ENCODE measurements at regions not wholly inside any gene's neighbourhood (a gene's known extent, or its start where the extent isn't known, plus 50 kb on each side); places are given as distances from the start of the nearest gene placed in this dataset.

DNA sequence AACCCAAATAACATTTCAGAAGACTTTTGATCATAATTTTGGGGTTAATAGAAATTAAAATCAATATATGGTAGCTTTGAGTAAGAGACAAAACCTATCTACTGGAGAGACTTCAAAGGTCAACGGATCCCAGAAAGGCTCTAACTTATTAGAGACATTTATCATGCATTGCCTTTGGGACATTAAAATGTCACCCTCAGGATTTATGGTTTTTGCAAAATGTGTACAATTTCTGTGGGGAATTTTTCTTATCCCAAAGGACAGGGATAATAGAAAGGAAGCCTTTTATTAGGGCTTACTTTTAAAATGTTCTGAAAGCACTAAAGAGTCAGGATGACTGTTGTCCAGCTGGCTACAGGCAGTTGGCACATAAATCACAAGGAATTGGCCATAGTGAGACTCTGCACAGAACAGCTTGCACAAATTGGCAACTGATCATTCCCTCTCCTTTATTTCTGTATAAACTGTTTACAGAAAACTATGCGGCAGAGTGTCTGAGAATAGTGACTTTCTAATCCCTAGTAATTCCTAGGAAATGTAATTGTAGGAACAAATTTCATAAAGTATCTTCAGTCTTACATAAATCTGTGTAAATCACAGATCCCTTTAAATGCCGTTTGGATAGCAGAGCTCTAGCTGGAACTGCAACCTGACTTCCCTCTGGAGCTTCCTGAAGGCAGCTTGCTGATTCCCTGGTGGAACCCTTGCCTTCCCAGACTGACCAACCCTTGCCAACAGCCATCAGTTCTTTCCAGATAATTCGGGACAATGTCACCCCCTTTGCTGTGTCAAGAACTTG lies 201.1 kb upstream of the PREP start:
- no peaks in the 10 kb centered on the region for H3K36me3 ChIP-seq (ENCODE audit: insufficient read depth, low read length)
- no peak overlapping the region for H3K4me3 ChIP-seq (ENCODE audit: low read length)
- no peak overlapping the region for H3K27ac ChIP-seq (ENCODE audit: low read depth, low read length)
- no peaks in the 10 kb centered on the region for H3K27me3 ChIP-seq (ENCODE audit: insufficient read depth, low read length)
- H3K9ac ChIP-seq (ENCODE audit: low read depth, low read length): no peak overlapping the region
- H3K4me1 ChIP-seq (ENCODE audit: insufficient read depth, low read length): peaks cover 13% of the 10 kb centered on the region; the same call in 1 of the 2 replicates
- 84% methylated on average over 3 of the region's 4 CpGs for WGBS
- H3K9me3 ChIP-seq (ENCODE audit: insufficient read depth, low read depth, low read length): no peaks in the 10 kb centered on the region

DNA sequence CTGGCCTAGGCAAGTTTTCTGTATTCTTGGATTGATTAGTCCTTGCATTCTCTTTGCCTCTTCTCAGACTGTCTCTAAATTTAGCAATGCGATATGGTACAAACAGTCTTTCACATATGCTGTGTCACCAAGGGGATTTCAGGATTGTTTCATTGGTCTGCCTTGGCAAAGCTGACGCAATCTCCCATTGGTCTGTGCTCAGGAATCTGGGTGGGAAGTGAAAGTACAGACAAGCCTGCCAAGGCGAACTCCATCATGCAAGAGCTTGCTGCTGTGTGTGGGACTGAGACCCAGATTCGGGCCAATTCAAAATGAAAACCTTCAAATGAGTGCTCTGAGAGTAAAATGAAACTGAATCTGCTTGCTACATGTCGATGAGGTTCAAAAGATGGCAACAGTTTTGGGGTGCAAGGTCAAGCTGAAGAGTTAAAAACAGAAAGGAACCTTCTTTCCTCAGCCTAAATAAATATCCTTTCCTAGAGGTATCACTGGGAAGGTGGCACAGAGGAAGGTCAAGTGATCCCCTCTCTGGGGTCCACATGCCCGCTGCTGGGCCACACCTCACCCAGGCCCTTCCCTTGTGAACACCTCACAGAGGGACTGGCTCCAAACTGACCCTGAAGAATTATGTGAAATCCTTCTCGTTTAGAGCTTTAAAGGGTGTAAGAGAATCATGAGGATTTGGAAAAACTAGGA lies 198.8 kb upstream of the PREP start:
- Histone ChIP-seq H3K27me3 (ENCODE audit: insufficient read depth, low read length) (no peaks in the 10 kb centered on the region), H3K9ac (ENCODE audit: low read depth, low read length) (no peak overlapping the region), H3K9me3 (ENCODE audit: insufficient read depth, low read depth, low read length) (no peaks in the 10 kb centered on the region), H3K36me3 (ENCODE audit: insufficient read depth, low read length) (no peaks in the 10 kb centered on the region), H3K4me3 (ENCODE audit: low read length) (no peak overlapping the region), H3K27ac (ENCODE audit: low read depth, low read length) (no peak overlapping the region), H3K4me1 (ENCODE audit: insufficient read depth, low read length) (peaks cover 13% of the 10 kb centered on the region; the same call in 1 of the 2 replicates)
- WGBS: 95% methylated on average over 7 of the region's 7 CpGs

DNA sequence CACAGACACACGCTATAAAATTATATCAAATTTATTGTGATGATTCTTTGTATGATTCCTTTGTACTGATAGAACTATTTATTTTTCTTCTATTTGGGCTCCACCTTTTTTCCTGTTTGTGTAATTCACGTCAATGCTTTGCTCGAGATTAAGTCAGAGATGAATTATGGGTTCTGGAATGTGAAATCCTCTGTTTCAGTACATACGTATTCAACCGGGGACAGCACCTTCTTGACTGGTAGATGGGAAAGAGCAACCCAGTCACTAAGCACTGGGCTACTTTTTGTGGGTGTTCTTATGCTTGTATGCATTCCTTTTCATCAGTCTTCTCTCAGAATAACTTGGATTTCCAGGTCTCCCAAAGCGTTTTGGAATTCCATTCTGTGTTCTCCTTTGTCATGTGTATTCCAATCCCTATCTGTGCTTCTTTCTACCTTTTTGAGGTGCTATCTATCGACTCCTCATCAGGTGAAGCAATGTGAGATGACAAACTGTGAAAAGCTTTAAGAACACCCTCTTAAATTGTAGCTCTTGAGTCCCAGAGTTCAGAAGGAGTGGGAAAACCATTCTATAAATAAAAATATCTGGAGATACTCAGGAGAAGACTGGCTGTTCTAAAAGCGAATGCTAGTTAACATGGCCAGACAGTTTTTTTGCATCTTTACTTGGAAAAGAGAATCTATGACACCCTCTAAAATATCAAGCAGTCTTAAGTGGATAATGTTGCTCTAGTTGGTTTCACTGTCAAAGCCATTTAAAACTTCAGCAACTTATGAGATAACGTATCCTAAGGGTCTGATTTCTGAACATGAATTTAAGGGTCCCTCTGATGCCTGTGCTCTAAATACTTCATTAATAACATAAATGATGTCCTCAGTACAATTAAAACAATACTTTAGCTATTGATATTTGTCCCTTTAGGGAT lies 197.7 kb upstream of the PREP start:
- peaks cover 19% of the 10 kb centered on the region; the same call in 1 of the 2 replicates for H3K4me1 ChIP-seq (ENCODE audit: insufficient read depth, low read length)
- WGBS: 92% methylated on average over 8 of the region's 9 CpGs
- H3K27me3 ChIP-seq (ENCODE audit: insufficient read depth, low read length): no peaks in the 10 kb centered on the region
- no peak overlapping the region for H3K9ac ChIP-seq (ENCODE audit: low read depth, low read length)
- H3K4me3 ChIP-seq (ENCODE audit: low read length): no peak overlapping the region
- H3K9me3 ChIP-seq (ENCODE audit: insufficient read depth, low read depth, low read length): no peaks in the 10 kb centered on the region
- H3K36me3 ChIP-seq (ENCODE audit: insufficient read depth, low read length): no peaks in the 10 kb centered on the region
- H3K27ac ChIP-seq (ENCODE audit: low read depth, low read length): no peak overlapping the region

DNA sequence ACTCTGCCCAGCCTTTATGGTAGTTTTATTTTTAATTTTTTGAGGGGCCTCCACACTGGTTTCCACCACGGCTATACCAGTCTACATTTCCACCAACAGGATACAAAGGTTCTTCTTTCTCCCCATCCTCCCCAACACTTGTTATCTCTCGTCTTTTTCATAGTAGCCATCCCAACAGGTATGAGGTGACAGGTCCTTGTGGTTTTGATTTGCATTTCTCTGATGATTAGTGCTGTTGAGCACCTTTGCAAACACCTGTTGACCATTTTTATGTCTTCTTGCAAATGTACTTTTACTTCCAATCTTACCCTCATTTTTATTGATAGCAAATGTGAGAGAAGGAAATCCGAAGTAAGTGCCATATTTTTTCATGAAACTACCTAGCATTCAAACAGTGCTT lies 195.4 kb upstream of the PREP start:
- no peaks in the 10 kb centered on the region for H3K36me3 ChIP-seq (ENCODE audit: insufficient read depth, low read length)
- 65% methylated on average over 2 of the region's 3 CpGs for WGBS

DNA sequence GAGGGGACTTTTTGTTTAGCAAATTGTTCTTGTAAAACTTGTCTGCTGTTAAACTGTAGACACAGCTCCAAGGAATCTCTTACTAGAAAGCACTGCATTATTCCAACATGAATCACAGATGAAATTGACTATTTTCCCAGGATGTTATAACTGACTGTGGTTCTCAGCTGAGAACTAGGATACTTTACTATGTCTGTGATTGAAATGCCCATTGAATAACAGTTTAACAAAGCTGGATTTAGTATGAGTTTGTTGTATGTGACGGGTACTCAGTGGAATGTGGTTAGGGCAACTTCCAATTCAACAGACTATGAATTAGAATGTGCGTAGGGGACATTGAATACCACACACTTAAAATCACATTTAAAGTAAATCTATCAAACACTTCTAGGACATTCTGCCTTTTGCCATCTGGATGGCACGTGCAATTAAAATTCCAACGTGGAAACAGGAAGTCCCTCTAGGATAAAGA lies 193.4 kb upstream of the PREP start:
- no peak overlapping the region for H3K27ac ChIP-seq (ENCODE audit: low read depth, low read length)
- WGBS: 80% methylated on average over 4 of the region's 4 CpGs
- no peaks in the 10 kb centered on the region for H3K36me3 ChIP-seq (ENCODE audit: insufficient read depth, low read length)
- H3K27me3 ChIP-seq (ENCODE audit: insufficient read depth, low read length): no peaks in the 10 kb centered on the region
- H3K9me3 ChIP-seq (ENCODE audit: insufficient read depth, low read depth, low read length): no peaks in the 10 kb centered on the region
- no peak overlapping the region for H3K4me3 ChIP-seq (ENCODE audit: low read length)
- no peak overlapping the region for H3K9ac ChIP-seq (ENCODE audit: low read depth, low read length)
- peaks cover 35% of the 10 kb centered on the region for H3K4me1 ChIP-seq (ENCODE audit: insufficient read depth, low read length)

More for the DNA sequence above, 195.4 kb upstream of the PREP start:
- Histone ChIP-seq H3K4me1 (ENCODE audit: insufficient read depth, low read length) (peaks cover 30% of the 10 kb centered on the region), H3K4me3 (ENCODE audit: low read length) (no peak overlapping the region), H3K9ac (ENCODE audit: low read depth, low read length) (no peak overlapping the region), H3K27me3 (ENCODE audit: insufficient read depth, low read length) (no peaks in the 10 kb centered on the region), H3K9me3 (ENCODE audit: insufficient read depth, low read depth, low read length) (no peaks in the 10 kb centered on the region), H3K27ac (ENCODE audit: low read depth, low read length) (no peak overlapping the region)

DNA sequence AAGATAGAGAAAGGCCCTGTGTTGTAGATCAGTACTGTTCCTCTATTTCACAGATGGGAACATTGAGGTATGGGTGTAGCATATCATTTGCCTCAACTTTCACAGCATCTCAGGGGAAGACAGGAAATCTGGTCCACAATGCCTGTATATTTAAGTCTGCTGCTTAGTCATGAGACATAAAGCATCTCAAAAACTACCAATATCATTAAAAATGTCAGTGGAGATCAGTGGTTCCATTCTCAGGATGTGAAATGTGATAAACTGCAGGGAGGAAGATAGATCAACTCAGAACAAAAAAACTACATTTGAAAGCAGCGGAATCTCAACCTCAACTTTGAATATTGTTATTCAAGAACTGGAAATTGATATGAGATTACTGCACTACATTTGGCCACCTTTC lies 192.9 kb upstream of the PREP start:
- 100% methylated on average over 1 of the region's 1 CpG for WGBS
- Histone ChIP-seq H3K9ac (ENCODE audit: low read depth, low read length) (no peak overlapping the region), H3K36me3 (ENCODE audit: insufficient read depth, low read length) (no peaks in the 10 kb centered on the region), H3K27ac (ENCODE audit: low read depth, low read length) (no peak overlapping the region), H3K9me3 (ENCODE audit: insufficient read depth, low read depth, low read length) (no peaks in the 10 kb centered on the region), H3K4me1 (ENCODE audit: insufficient read depth, low read length) (peaks cover 35% of the 10 kb centered on the region), H3K4me3 (ENCODE audit: low read length) (no peak overlapping the region), H3K27me3 (ENCODE audit: insufficient read depth, low read length) (no peaks in the 10 kb centered on the region)

DNA sequence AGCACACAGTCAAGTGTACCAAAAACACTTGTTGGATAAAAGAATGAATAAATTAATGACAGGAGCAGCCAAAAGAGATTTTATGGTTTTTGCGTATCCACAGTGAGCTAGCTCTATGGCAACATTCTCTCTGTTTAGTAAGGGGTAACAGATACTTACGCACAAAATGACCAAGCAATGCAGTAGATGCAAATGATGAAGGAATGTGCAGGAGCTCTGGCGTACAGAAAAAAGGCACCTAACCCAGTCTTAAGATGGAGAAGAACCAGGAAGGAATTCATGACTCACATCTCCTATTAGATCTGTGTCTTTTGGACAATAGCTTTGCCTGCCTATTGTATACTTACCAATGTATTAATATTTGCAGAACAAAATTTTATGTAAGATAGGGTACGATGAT lies 191.9 kb upstream of the PREP start:
- H3K27ac ChIP-seq (ENCODE audit: low read depth, low read length): no peak overlapping the region
- H3K36me3 ChIP-seq (ENCODE audit: insufficient read depth, low read length): no peaks in the 10 kb centered on the region
- no peaks in the 10 kb centered on the region for H3K9me3 ChIP-seq (ENCODE audit: insufficient read depth, low read depth, low read length)
- H3K9ac ChIP-seq (ENCODE audit: low read depth, low read length): no peak overlapping the region
- 97% methylated on average over 4 of the region's 4 CpGs for WGBS
- H3K4me3 ChIP-seq (ENCODE audit: low read length): no peak overlapping the region
- no peaks in the 10 kb centered on the region for H3K27me3 ChIP-seq (ENCODE audit: insufficient read depth, low read length)
- peaks cover 29% of the 10 kb centered on the region for H3K4me1 ChIP-seq (ENCODE audit: insufficient read depth, low read length)

DNA sequence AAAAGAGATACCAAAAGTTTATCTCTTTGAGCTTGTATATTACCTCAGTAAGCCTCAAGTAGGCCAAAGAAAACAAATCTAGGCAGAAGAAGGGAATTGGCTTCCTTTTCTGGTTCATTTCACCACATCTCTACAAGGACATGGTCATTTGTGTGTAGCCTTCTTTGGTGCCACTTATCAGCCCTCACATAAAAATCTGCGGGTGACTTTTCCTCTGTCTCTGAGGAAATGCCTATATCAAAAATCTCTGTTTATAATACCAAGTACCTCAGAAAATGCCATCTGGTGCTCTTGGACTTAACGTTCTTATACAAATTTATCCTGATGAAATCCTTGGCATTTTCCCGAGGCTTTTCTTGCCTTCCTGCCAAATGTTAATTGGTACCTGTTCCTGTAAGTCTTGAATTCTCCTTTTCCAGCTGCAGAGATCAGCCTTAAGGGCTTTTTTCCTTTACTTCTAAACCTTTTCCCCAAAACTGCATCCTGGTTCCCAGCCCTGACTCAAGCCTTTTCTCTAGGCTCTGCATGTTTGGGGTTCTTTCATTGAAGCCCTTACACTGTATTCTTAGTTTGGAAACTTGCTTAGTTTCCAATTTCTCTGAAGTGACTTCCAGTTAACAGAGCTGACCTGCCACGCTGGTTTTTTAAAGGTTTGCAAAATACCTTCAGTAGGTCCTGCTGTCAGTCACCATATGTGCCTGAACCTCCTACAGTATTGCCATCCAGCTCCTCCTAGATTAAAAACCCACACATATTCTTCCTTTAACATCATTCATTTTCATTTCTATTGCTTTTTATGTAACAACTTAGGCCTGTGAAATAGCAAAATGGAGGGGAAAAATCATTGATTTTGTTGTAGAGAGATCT lies 191.2 kb upstream of the PREP start:
- Histone ChIP-seq H3K4me1 (ENCODE audit: insufficient read depth, low read length) (peaks cover 23% of the 10 kb centered on the region), H3K9ac (ENCODE audit: low read depth, low read length) (no peak overlapping the region; the same call in 1 of the 2 replicates), H3K36me3 (ENCODE audit: insufficient read depth, low read length) (no peaks in the 10 kb centered on the region), H3K4me3 (ENCODE audit: low read length) (no peak overlapping the region), H3K27ac (ENCODE audit: low read depth, low read length) (peak overlapping the region; percentile 48), H3K27me3 (ENCODE audit: insufficient read depth, low read length) (no peaks in the 10 kb centered on the region), H3K9me3 (ENCODE audit: insufficient read depth, low read depth, low read length) (no peaks in the 10 kb centered on the region)
- 89% methylated on average over 4 of the region's 4 CpGs for WGBS

DNA sequence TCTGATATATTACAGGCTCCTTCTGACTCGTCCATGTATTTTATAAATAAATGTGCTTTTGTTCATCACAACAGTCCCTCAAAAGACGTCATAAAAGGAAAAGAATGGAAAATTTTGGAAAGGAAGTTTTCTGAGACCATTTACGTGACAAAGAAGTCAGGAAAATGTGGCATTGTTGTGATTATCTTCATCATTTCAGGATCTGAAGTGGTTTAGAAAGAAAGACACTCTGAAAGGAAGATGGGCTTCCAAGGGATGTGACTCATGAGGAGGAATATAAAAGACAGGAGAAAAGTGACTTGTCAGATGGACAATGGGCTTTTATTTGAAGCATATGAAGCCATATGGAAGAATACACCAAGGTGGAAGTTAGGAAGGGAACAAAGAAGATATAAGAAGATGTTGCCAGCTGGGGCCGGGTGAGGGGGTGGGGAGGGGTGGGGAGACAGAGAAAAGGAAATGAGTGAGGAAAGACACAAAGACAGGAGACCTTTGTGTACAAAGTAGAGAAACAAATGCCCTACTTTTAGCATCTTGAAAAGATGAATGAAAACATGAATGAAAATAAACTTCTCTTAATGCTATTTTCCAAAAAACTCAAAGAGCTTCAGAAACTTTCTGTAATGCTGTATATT lies 190.3 kb upstream of the PREP start:
- whole genome bisulfite sequencing: 83% methylated on average over 4 of the region's 4 CpGs
- H3K4me1 ChIP-seq (ENCODE audit: insufficient read depth, low read length): peaks cover 23% of the 10 kb centered on the region
- H3K4me3 ChIP-seq (ENCODE audit: low read length): no peak overlapping the region
- H3K27ac ChIP-seq (ENCODE audit: low read depth, low read length): peak overlapping the region; percentile 48
- H3K36me3 ChIP-seq (ENCODE audit: insufficient read depth, low read length): no peaks in the 10 kb centered on the region
- H3K9ac ChIP-seq (ENCODE audit: low read depth, low read length): no peak overlapping the region
- no peaks in the 10 kb centered on the region for H3K9me3 ChIP-seq (ENCODE audit: insufficient read depth, low read depth, low read length)
- no peaks in the 10 kb centered on the region for H3K27me3 ChIP-seq (ENCODE audit: insufficient read depth, low read length)

DNA sequence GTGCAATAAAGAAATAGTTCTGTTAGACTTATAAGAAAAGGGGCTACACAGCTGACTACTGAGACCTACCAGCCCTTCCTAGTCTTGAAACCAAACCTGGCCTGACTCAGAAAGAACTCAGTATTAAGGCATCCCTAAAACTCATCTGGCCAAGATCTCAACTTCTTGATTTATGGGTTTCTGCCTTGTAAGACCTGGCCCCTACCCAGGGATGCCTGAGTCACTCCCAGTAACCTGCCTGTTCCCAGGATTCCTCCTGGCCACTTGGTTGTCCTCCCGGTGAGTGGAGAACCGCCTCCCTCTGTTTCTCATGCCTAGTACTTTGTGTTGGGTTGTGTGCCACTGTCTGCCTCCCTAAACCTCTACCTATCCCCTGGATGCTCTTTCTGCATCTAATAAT lies 189.4 kb upstream of the PREP start:
- Histone ChIP-seq H3K9me3 (ENCODE audit: insufficient read depth, low read depth, low read length) (no peaks in the 10 kb centered on the region), H3K27ac (ENCODE audit: low read depth, low read length) (no peak overlapping the region), H3K36me3 (ENCODE audit: insufficient read depth, low read length) (no peaks in the 10 kb centered on the region), H3K27me3 (ENCODE audit: insufficient read depth, low read length) (no peaks in the 10 kb centered on the region), H3K4me3 (ENCODE audit: low read length) (no peak overlapping the region), H3K4me1 (ENCODE audit: insufficient read depth, low read length) (peaks cover 23% of the 10 kb centered on the region), H3K9ac (ENCODE audit: low read depth, low read length) (no peak overlapping the region)
- 91% methylated on average over 2 of the region's 2 CpGs for WGBS

Data from HUES64 (cell line).